Breast epithelium (tissue), 3 donors: ENCODE measurements at regions not wholly inside any gene's neighbourhood (a gene's known extent, or its start where the extent isn't known, plus 50 kb on each side); places are given as distances from the start of the nearest gene placed in this dataset.

Experiments used
- CTCF ChIP-seq, 3 donors: fragments of 450-650 bp; IDR thresholded peaks; one replicate each; pipeline ENCODE4 v1.5.1; 2016 to 2017; ENCODE audit warnings: antibody characterized with exemption in 3 of 3, mild to moderate bottlenecking in 3 of 3, moderate library complexity in 3 of 3
- POLR2AphosphoS5 ChIP-seq, 3 donors: sonication (generic); formaldehyde crosslinking; IDR thresholded peaks; one replicate each; pipeline ENCODE4 v1.6.1; 2017; ENCODE audit warnings: antibody characterized with exemption in 3 of 3

- TF ChIP-seq CTCF (IDR thresholded peaks at IDR 0.05) (no peak), POLR2AphosphoS5 (IDR thresholded peaks at IDR 0.05) (no peak)
Measured at GRCh38 chr4:43126595-43126994, 234.1 kb downstream of the GRXCR1 start.
